GM18508 (cell line): ENCODE measurements at regions not wholly inside any gene's neighbourhood (a gene's known extent, or its start where the extent isn't known, plus 50 kb on each side); places are given as distances from the start of the nearest gene placed in this dataset.
"Not testable (repeated sequence)": the region's sequence is repeated elsewhere in the genome, so short reads cannot be mapped to it uniquely, and the experiment has no call there.

Source experiments
- ATAC-seq: cut with Tn5 transposase; IDR thresholded peaks from one replicate; pipeline ENCODE4 v1.9.1; 2021; ENCODE audit warnings: moderate number of reproducible peaks; ENCODE audit not compliant: insufficient read depth, unreplicated experiment

GRCh38 chr3:154716170-154716569, 286.2 kb upstream of the GPR149 start:
- no peak for ATAC-seq

GRCh38 chr3:154708554-154708953, 278.6 kb upstream of the GPR149 start:
- no peak for ATAC-seq

GRCh38 chr3:154701055-154701454, 271.1 kb upstream of the GPR149 start:
- no peak for ATAC-seq

GRCh38 chr3:154690413-154690812, 260.4 kb upstream of the GPR149 start:
- ATAC-seq = peak; percentile 62

- ATAC-seq = no peak
These were observed 254.4 kb upstream of the GPR149 start for GRCh38 chr3:154684440-154684839.

- ATAC-seq = no peak
These were observed 254.0 kb upstream of the GPR149 start for GRCh38 chr3:154684021-154684420.

GRCh38 chr3:154678041-154678654, 248.2 kb upstream of the GPR149 start:
- ATAC-seq = no peak

- no peak for ATAC-seq
These were observed 238.8 kb upstream of the GPR149 start for GRCh38 chr3:154668835-154669234.

GRCh38 chr3:154668187-154668586, 238.2 kb upstream of the GPR149 start:
- ATAC-seq = no peak

- no peak for ATAC-seq
These were observed 236.6 kb upstream of the GPR149 start for GRCh38 chr3:154666542-154666941.

GRCh38 chr3:154664714-154665113, 234.7 kb upstream of the GPR149 start:
- ATAC-seq = no peak

GRCh38 chr3:154662851-154663250, 232.9 kb upstream of the GPR149 start:
- ATAC-seq = no peak

GRCh38 chr3:154660811-154661210, 230.8 kb upstream of the GPR149 start:
- ATAC-seq = no peak

GRCh38 chr3:154658000-154658399, 228.0 kb upstream of the GPR149 start:
- ATAC-seq = no peak

- ATAC-seq = no peak
These were observed 227.2 kb upstream of the GPR149 start for GRCh38 chr3:154657218-154657617.

- no peak for ATAC-seq
These were observed 226.5 kb upstream of the GPR149 start for GRCh38 chr3:154656486-154656885.

GRCh38 chr3:154642145-154642544, 212.2 kb upstream of the GPR149 start:
- no peak for ATAC-seq

GRCh38 chr3:154625756-154626155, 195.8 kb upstream of the GPR149 start:
- ATAC-seq = no peak

GRCh38 chr3:154619621-154620020, 189.6 kb upstream of the GPR149 start:
- ATAC-seq = not testable (repeated sequence)

- ATAC-seq = no peak
These were observed 186.3 kb upstream of the GPR149 start for GRCh38 chr3:154616298-154616697.

GRCh38 chr3:154615471-154615870, 185.5 kb upstream of the GPR149 start:
- no peak for ATAC-seq

GRCh38 chr3:154614601-154615000, 184.6 kb upstream of the GPR149 start:
- ATAC-seq = no peak

GRCh38 chr3:154614078-154614477, 184.1 kb upstream of the GPR149 start:
- no peak for ATAC-seq
